Activated CD8-positive, alpha-beta memory T cell treated with anti-CD3 and anti-CD28 coated beads, Interleukin-2, amount 50 U/mL, for 4 hours (primary cell): ENCODE measurements at regions not wholly inside any gene's neighbourhood (a gene's known extent, or its start where the extent isn't known, plus 50 kb on each side); places are given as distances from the start of the nearest gene placed in this dataset.
"Not testable (repeated sequence)": the region's sequence is repeated elsewhere in the genome, so short reads cannot be mapped to it uniquely, and the experiment has no call there.

ENCODE experiments used
- DNase-seq: peaks from one replicate; pipeline ENCODE4 v3.0.0-alpha.2; 2020

GRCh38 chr2:87466591-87467120 lies 281.2 kb upstream of the PLGLB2 start:
- DNase-seq, result peak; percentile 59

- not testable (repeated sequence) for DNase-seq
Measured at GRCh38 chr2:87468429-87468981, 279.4 kb upstream of the PLGLB2 start.

GRCh38 chr2:87469180-87470151 lies 278.4 kb upstream of the PLGLB2 start:
- not testable (repeated sequence) for DNase-seq

- DNase-seq, result not testable (repeated sequence)
Measured at GRCh38 chr2:87470381-87471380, 277.2 kb upstream of the PLGLB2 start.

GRCh38 chr2:87471478-87471877 lies 276.4 kb upstream of the PLGLB2 start:
- not testable (repeated sequence) for DNase-seq

GRCh38 chr2:87476223-87476872 lies 271.5 kb upstream of the PLGLB2 start:
- DNase-seq, result not testable (repeated sequence)

GRCh38 chr2:87476936-87477335 lies 271.0 kb upstream of the PLGLB2 start:
- DNase-seq, result not testable (repeated sequence)

GRCh38 chr2:87477669-87478428 lies 270.0 kb upstream of the PLGLB2 start:
- not testable (repeated sequence) for DNase-seq

- DNase-seq, result not testable (repeated sequence)
Measured at GRCh38 chr2:87478911-87479310, 269.0 kb upstream of the PLGLB2 start.

GRCh38 chr2:87483093-87483680 lies 264.7 kb upstream of the PLGLB2 start:
- not testable (repeated sequence) for DNase-seq

- not testable (repeated sequence) for DNase-seq
Measured at GRCh38 chr2:87484363-87484762, 263.5 kb upstream of the PLGLB2 start.

- DNase-seq, result not testable (repeated sequence)
Measured at GRCh38 chr2:87485455-87485854, 262.4 kb upstream of the PLGLB2 start.

- not testable (repeated sequence) for DNase-seq
Measured at GRCh38 chr2:87485884-87486283, 262.0 kb upstream of the PLGLB2 start.

- DNase-seq, result not testable (repeated sequence)
Measured at GRCh38 chr2:87486413-87486812, 261.5 kb upstream of the PLGLB2 start.

- DNase-seq, result not testable (repeated sequence)
Measured at GRCh38 chr2:87488021-87488420, 259.9 kb upstream of the PLGLB2 start.

- not testable (repeated sequence) for DNase-seq
Measured at GRCh38 chr2:87488991-87489390, 258.9 kb upstream of the PLGLB2 start.

GRCh38 chr2:87494846-87495245 lies 253.0 kb upstream of the PLGLB2 start:
- DNase-seq, result not testable (repeated sequence)

GRCh38 chr2:87495455-87495854 lies 252.4 kb upstream of the PLGLB2 start:
- DNase-seq, result not testable (repeated sequence)

GRCh38 chr2:87496036-87497006 lies 251.6 kb upstream of the PLGLB2 start:
- DNase-seq, result not testable (repeated sequence)
